ENCODE measurements at regions not wholly inside any gene's neighbourhood (a gene's known extent, or its start where the extent isn't known, plus 50 kb on each side); places are given as distances from the start of the nearest gene placed in this dataset.

DNA sequence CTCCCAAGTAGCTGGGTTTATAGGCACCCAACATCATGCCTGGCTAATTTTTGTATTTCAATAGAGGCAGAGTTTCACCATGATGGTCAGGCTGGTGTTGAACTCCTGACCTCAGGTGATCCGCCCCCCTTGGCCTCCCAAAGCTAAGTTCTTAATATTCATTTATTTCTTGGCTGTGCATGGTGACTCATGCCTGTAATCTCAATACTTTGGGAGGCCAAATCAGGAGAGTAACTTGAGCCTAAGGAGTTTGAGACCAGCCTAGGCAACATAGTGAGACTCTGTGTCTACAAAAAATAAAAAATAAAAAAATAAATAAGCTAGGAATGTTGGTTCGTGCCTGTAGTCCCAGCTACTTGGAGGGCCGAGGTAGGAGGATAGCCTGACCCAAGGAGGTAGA lies 587.1 kb upstream of the FTMT start:
- Histone ChIP-seq H3K9me3 (ENCODE audit: control insufficient read depth, insufficient read depth, low read length) (peaks cover 7% of the 10 kb centered on the region; the same call in 1 of the 2 replicates), H3K36me3 (ENCODE audit: control insufficient read depth, low read length) (no peaks in the 10 kb centered on the region), H3K9me2 (replicated peaks; ENCODE audit: control insufficient read depth, low read length) (no peaks in the 10 kb centered on the region), H3F3A (ENCODE audit: control insufficient read depth, insufficient read depth) (no peaks in the 10 kb centered on the region), H3K4me3 (ENCODE audit: low read length) (no peak overlapping the region), H3K4me1 (ENCODE audit: control insufficient read depth, low read length) (no peaks in the 10 kb centered on the region), H4K20me1 (ENCODE audit: control insufficient read depth, insufficient read depth, low read depth, low read length) (no peaks in the 10 kb centered on the region), H3K27me3 (ENCODE audit: control insufficient read depth, low read length) (no peaks in the 10 kb centered on the region), H3K4me2 (ENCODE audit: low read length) (no peak overlapping the region), H3K79me2 (ENCODE audit: control insufficient read depth, low read length) (no peaks in the 10 kb centered on the region), H3K27ac (ENCODE audit: low read depth, low read length) (no peak overlapping the region)
- TF ChIP-seq, protein P1, sequence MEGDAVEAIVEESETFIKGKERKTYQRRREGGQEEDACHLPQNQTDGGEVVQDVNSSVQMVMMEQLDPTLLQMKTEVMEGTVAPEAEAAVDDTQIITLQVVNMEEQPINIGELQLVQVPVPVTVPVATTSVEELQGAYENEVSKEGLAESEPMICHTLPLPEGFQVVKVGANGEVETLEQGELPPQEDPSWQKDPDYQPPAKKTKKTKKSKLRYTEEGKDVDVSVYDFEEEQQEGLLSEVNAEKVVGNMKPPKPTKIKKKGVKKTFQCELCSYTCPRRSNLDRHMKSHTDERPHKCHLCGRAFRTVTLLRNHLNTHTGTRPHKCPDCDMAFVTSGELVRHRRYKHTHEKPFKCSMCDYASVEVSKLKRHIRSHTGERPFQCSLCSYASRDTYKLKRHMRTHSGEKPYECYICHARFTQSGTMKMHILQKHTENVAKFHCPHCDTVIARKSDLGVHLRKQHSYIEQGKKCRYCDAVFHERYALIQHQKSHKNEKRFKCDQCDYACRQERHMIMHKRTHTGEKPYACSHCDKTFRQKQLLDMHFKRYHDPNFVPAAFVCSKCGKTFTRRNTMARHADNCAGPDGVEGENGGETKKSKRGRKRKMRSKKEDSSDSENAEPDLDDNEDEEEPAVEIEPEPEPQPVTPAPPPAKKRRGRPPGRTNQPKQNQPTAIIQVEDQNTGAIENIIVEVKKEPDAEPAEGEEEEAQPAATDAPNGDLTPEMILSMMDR (IDR thresholded peaks at IDR 0.05; ENCODE audit: low read depth, low read length, poor library complexity, severe bottlenecking) = no peak
- TF ChIP-seq EZH2phosphoT487 (IDR thresholded peaks at IDR 0.05; ENCODE audit: borderline replicate concordance, low read length) = no peak

DNA sequence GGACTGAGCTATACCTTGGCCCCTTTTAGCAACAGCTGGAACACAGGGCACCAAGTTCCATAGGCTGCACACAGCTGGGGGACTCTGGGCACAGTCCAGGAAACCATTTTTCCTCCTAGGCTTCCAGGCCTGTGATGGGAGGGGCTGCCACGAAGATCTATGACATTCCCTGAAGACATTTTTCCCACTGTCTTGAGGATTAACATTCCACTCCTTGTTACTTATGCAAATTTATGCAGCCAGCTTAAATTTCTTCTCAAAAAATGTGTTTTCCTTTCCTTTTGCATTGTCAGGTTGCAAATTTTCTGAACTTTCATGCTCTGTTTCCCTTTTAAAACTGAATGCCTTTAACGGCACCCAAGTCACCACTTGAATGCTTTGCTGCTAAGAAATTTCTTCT lies 580.1 kb upstream of the FTMT start:
- TF ChIP-seq, protein P1 (IDR thresholded peaks at IDR 0.05; ENCODE audit: low read depth, low read length, poor library complexity, severe bottlenecking) = no peak
- no peak for TF ChIP-seq EZH2phosphoT487 (IDR thresholded peaks at IDR 0.05; ENCODE audit: borderline replicate concordance, low read length)
- no peaks in the 10 kb centered on the region for H3K79me2 ChIP-seq (ENCODE audit: control insufficient read depth, low read length)
- H4K20me1 ChIP-seq (ENCODE audit: control insufficient read depth, insufficient read depth, low read depth, low read length) = no peaks in the 10 kb centered on the region
- no peak overlapping the region for H3K4me2 ChIP-seq (ENCODE audit: low read length)
- no peaks in the 10 kb centered on the region for H3K9me2 ChIP-seq (replicated peaks; ENCODE audit: control insufficient read depth, low read length)
- H3K9me3 ChIP-seq (ENCODE audit: control insufficient read depth, insufficient read depth, low read length) = no peaks in the 10 kb centered on the region
- no peaks in the 10 kb centered on the region for H3K27me3 ChIP-seq (ENCODE audit: control insufficient read depth, low read length)
- H3K36me3 ChIP-seq (ENCODE audit: control insufficient read depth, low read length) = no peaks in the 10 kb centered on the region
- H3K4me1 ChIP-seq (ENCODE audit: control insufficient read depth, low read length) = no peaks in the 10 kb centered on the region
- H3K27ac ChIP-seq (ENCODE audit: low read depth, low read length) = no peak overlapping the region
- H3F3A ChIP-seq (ENCODE audit: control insufficient read depth, insufficient read depth) = no peaks in the 10 kb centered on the region
- H3K4me3 ChIP-seq (ENCODE audit: low read length) = no peak overlapping the region

DNA sequence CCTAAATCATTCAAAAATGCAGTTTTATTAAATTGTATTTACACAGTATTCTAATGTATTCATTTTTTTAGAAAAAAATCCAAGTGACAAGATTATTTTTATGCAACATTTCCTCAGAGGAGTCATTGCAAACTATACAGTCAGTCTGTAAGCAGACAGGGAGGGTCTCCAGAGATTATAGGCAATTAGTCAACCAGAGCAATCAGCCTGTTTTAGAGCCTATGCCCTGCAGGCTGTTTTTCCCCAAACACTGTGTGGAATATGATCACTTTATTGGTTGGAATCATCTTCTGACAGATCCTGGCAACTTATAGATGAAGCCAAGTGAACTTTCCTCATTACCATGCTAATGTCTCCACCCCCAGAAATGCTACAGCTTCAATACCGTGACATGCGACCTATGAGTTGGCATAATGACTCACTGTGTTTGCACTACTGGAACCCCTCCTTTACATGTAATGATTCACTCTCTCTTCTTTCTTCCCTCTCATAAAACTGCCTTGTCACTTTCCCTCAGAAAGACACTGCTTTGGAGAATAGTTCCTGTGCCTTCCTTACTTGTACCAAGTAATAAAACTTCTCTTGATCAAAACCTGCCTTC lies 577.7 kb upstream of the FTMT start:
- no peak for TF ChIP-seq EZH2phosphoT487 (IDR thresholded peaks at IDR 0.05; ENCODE audit: borderline replicate concordance, low read length)
- no peak overlapping the region for H3K27ac ChIP-seq (ENCODE audit: low read depth, low read length)
- H3F3A ChIP-seq (ENCODE audit: control insufficient read depth, insufficient read depth) = no peaks in the 10 kb centered on the region

DNA sequence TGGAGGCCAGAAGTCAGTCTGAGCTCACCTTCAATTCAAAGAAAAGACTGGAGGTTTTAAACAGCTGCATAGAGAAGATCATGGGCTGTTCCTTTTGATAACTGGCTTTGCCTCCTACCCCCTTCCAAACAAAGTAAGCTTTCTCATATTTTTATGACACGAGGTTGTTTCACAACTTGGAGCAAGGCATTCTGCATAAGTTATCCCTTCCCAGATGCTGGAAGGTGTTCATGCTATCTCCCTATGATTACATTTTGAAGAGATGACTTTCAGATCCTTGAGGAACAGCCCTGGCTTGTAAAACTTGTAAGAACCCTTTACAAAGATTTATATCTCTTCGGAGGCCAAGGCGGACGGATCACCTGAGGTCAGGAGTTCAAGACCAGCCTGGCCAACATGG lies 571.9 kb upstream of the FTMT start:
- no peaks in the 10 kb centered on the region for H3F3A ChIP-seq (ENCODE audit: control insufficient read depth, insufficient read depth)
- no peaks in the 10 kb centered on the region for H3K27me3 ChIP-seq (ENCODE audit: control insufficient read depth, low read length)
- H4K20me1 ChIP-seq (ENCODE audit: control insufficient read depth, insufficient read depth, low read depth, low read length) = no peaks in the 10 kb centered on the region
- TF ChIP-seq EZH2phosphoT487 (IDR thresholded peaks at IDR 0.05; ENCODE audit: borderline replicate concordance, low read length) = no peak
- TF ChIP-seq, protein P1 (IDR thresholded peaks at IDR 0.05; ENCODE audit: low read depth, low read length, poor library complexity, severe bottlenecking) = no peak
- no peaks in the 10 kb centered on the region for H3K4me1 ChIP-seq (ENCODE audit: control insufficient read depth, low read length)
- no peak overlapping the region for H3K27ac ChIP-seq (ENCODE audit: low read depth, low read length)
- no peaks in the 10 kb centered on the region for H3K9me2 ChIP-seq (replicated peaks; ENCODE audit: control insufficient read depth, low read length)
- no peak overlapping the region for H3K4me2 ChIP-seq (ENCODE audit: low read length)
- H3K36me3 ChIP-seq (ENCODE audit: control insufficient read depth, low read length) = no peaks in the 10 kb centered on the region
- H3K9me3 ChIP-seq (ENCODE audit: control insufficient read depth, insufficient read depth, low read length) = no peaks in the 10 kb centered on the region
- no peak overlapping the region for H3K4me3 ChIP-seq (ENCODE audit: low read length)
- no peaks in the 10 kb centered on the region for H3K79me2 ChIP-seq (ENCODE audit: control insufficient read depth, low read length)

More for the DNA sequence above, 577.7 kb upstream of the FTMT start:
- H4K20me1 ChIP-seq (ENCODE audit: control insufficient read depth, insufficient read depth, low read depth, low read length) = no peaks in the 10 kb centered on the region
- no peaks in the 10 kb centered on the region for H3K9me2 ChIP-seq (replicated peaks; ENCODE audit: control insufficient read depth, low read length)
- H3K79me2 ChIP-seq (ENCODE audit: control insufficient read depth, low read length) = no peaks in the 10 kb centered on the region
- H3K4me2 ChIP-seq (ENCODE audit: low read length) = no peak overlapping the region
- no peak overlapping the region for H3K4me3 ChIP-seq (ENCODE audit: low read length)
- H3K36me3 ChIP-seq (ENCODE audit: control insufficient read depth, low read length) = no peaks in the 10 kb centered on the region
- H3K9me3 ChIP-seq (ENCODE audit: control insufficient read depth, insufficient read depth, low read length) = no peaks in the 10 kb centered on the region
- H3K4me1 ChIP-seq (ENCODE audit: control insufficient read depth, low read length) = no peaks in the 10 kb centered on the region
- no peaks in the 10 kb centered on the region for H3K27me3 ChIP-seq (ENCODE audit: control insufficient read depth, low read length)
